B cell (primary cell): ENCODE measurements at regions not wholly inside any gene's neighbourhood (a gene's known extent, or its start where the extent isn't known, plus 50 kb on each side); places are given as distances from the start of the nearest gene placed in this dataset.

Experiments used
- ATAC-seq: fragments of 200-7000 bp; cut with Tn5 transposase; one replicate; pipeline ENCODE4 v1.10.0; 2021; ENCODE audit warnings: low read depth, mild to moderate bottlenecking, moderate number of reproducible peaks, moderate library complexity
- CTCF ChIA-PET: fragments of 350-600 bp; sonication (Branson Sonifier 250); formaldehyde crosslinking; loops from one replicate; lab custom pipeline; 2021; ENCODE audit warnings: antibody characterized with exemption, inconsistent platforms; lab: Charles Lee
- POLR2A ChIA-PET: fragments of 350-600 bp; sonication (Branson Sonifier 250); formaldehyde crosslinking; loops from one replicate; lab custom pipeline; 2021; ENCODE audit warnings: antibody characterized with exemption; lab: Charles Lee
- DNase-seq: peaks from one replicate; pipeline ENCODE4 v3.0.0; 2013
- H2AFZ ChIP-seq: 2 replicates; pipeline ENCODE4 v1.6.1; 2012; ENCODE audit warnings: mild to moderate bottlenecking, low read depth, low read length; ENCODE audit not compliant: insufficient read depth, poor library complexity, severe bottlenecking
- H3K27ac ChIP-seq, 2 donors: 1 replicate in 1 of 2; 2 replicates in 1 of 2; pipeline ENCODE4 v1.5.1; 2012 to 2013; ENCODE audit warnings: low read length in 2 of 2, mild to moderate bottlenecking in 2 of 2, moderate library complexity in 1 of 2
- H3K27me3 ChIP-seq, 4 experiments: fragments of 200-600 bp in 1 of 4; sonication (generic) in 1 of 4; replicated peaks in 1 of 4; 1 replicate in 2 of 4; 2 replicates in 2 of 4; pipeline versions ENCODE4 v1.6.1 to v1.7.0; 2013 to 2016; ENCODE audit warnings: low read length in 3 of 4, mild to moderate bottlenecking in 2 of 4, mixed read lengths in 1 of 4, moderate library complexity in 1 of 4; ENCODE audit not compliant: insufficient read depth in 4 of 4, control insufficient read depth in 3 of 4; ENCODE audit errors: control extremely low read depth in 1 of 4
- H3K36me3 ChIP-seq, 2 experiments: replicated peaks in 1 of 2; 1 replicate in 1 of 2; 2 replicates in 1 of 2; pipeline versions ENCODE4 v1.6.1 to v1.7.1; 2013; ENCODE audit warnings: low read length in 1 of 2; ENCODE audit not compliant: insufficient read depth in 2 of 2, control insufficient read depth in 1 of 2; ENCODE audit errors: control extremely low read depth in 1 of 2, extremely low read depth in 1 of 2
- H3K4me1 ChIP-seq, 2 donors: fragments of 200-600 bp in 1 of 2; sonication (generic) in 1 of 2; 1 replicate in 1 of 2; 2 replicates in 1 of 2; pipeline versions ENCODE4 v1.5.1 to v1.6.1; 2013 to 2017; ENCODE audit warnings: low read length in 2 of 2; ENCODE audit not compliant: control insufficient read depth in 2 of 2, insufficient read depth in 2 of 2
- H3K4me2 ChIP-seq: replicated peaks from 2 replicates; pipeline ENCODE3; 2012; ENCODE audit warnings: mild to moderate bottlenecking, low read depth, low read length; ENCODE audit not compliant: poor library complexity, severe bottlenecking
- H3K4me3 ChIP-seq, 5 experiments: fragments of 200-600 bp in 1 of 5; sonication (generic) in 1 of 5; 1 replicate in 3 of 5; 2 replicates in 2 of 5; pipeline versions ENCODE4 v1.5.1 to v1.7.0; 2011 to 2016; ENCODE audit warnings: low read length in 4 of 5, mild to moderate bottlenecking in 4 of 5, low read depth in 2 of 5, control low read depth in 1 of 5, moderate library complexity in 1 of 5; ENCODE audit not compliant: insufficient read depth in 1 of 5; ENCODE audit errors: control extremely low read depth in 1 of 5, extremely low read depth in 1 of 5
- H3K79me2 ChIP-seq: fragments of 200-600 bp; sonication (generic); one replicate; pipeline ENCODE4 v1.6.0; 2016; ENCODE audit warnings: low read length; ENCODE audit not compliant: control insufficient read depth, insufficient read depth
- H3K9ac ChIP-seq: fragments of 200-600 bp; sonication (generic); 2 replicates; pipeline ENCODE4 v1.6.1; 2017; ENCODE audit warnings: mild to moderate bottlenecking, low read length, moderate library complexity
- H3K9me3 ChIP-seq, 3 donors: one replicate each; pipeline versions ENCODE4 v1.6.1 to v1.7.1; 2013; ENCODE audit warnings: low read length in 2 of 3; ENCODE audit not compliant: control insufficient read depth in 2 of 3, insufficient read depth in 1 of 3; ENCODE audit errors: control extremely low read depth in 1 of 3
- H4K20me1 ChIP-seq: 2 replicates; pipeline ENCODE4 v1.6.0; 2012; ENCODE audit warnings: mild to moderate bottlenecking, low read length; ENCODE audit not compliant: insufficient read depth, control insufficient read depth, poor library complexity, severe bottlenecking
- H3K27ac Mint-ChIP-seq: one replicate; pipeline ENCODE4 v1.8.0; 2021; ENCODE audit warnings: mixed read lengths
- H3K27me3 Mint-ChIP-seq: one replicate; pipeline ENCODE4 v1.8.0; 2021; ENCODE audit warnings: mixed read lengths
- H3K4me1 Mint-ChIP-seq: one replicate; pipeline ENCODE4 v1.8.0; 2021; ENCODE audit warnings: mixed read lengths
- H3K4me3 Mint-ChIP-seq: one replicate; pipeline ENCODE4 v1.8.0; 2021; ENCODE audit warnings: mixed read lengths
- H3K9me3 Mint-ChIP-seq: one replicate; pipeline ENCODE4 v1.8.0; 2022; ENCODE audit warnings: mixed read lengths; ENCODE audit not compliant: insufficient read depth
- EZH2 ChIP-seq: IDR thresholded peaks from 2 replicates; pipeline ENCODE4 v1.6.1; 2012; ENCODE audit warnings: borderline replicate concordance, low read depth, mild to moderate bottlenecking, moderate library complexity, low read length; ENCODE audit not compliant: insufficient read depth, poor library complexity, severe bottlenecking
- WGBS: methylation state at CpG from one replicate; pipeline ENCODE4 v1.1.5; 2013; ENCODE audit warnings: missing lambda C conversion rate; ENCODE audit not compliant: insufficient coverage; 5-methylcytosine and 5-hydroxymethylcytosine counted together
- intact Hi-C: fragments of 100-400 bp; cut with micrococcal nuclease; formaldehyde crosslinking; loops from one replicate; pipeline ENCODE4 v1.10.0; 2022
- TF ChIP-seq, protein P1 (sequence below): fragments of 200-600 bp; IDR thresholded peaks from one replicate; pipeline ENCODE4 v1.8.0; 2022; ENCODE audit warnings: antibody characterized with exemption, mild to moderate bottlenecking

DNA sequence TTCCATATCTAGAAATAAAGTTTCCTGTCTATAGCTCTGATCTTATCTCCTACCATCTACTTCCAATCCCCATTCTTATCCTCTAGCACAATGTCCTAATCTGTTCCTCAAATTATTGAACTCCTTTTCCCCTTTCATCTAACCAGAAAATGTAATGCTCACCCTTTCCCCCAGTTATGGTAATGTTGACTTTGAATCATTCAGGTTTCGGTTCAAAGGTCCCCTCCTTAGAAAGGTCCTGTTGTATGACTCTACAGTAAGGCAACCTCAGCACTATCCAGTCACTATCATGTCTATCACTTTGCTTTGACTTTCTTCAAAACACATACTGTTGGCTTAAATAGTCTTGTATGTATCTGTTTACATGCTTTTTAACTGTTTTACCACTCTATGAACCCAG is 264.2 kb upstream of the PCDH15 start:
- Mint-ChIP-seq H3K27me3 (no peaks in the 10 kb centered on the region), H3K4me3 (no peak overlapping the region), H3K4me1 (no peaks in the 10 kb centered on the region), H3K27ac (no peak overlapping the region), H3K9me3 (peaks cover 4% of the 10 kb centered on the region)
- ChIA-PET POLR2A (no interaction called here), CTCF (no interaction called here)
- WGBS = no CpG with 5 or more reads among the region's 1 CpG
- H3K9me3 ChIP-seq = no peaks in the 10 kb centered on the region
- no peak for DNase-seq
- no peak for ATAC-seq
- H3K36me3 ChIP-seq = no peaks in the 10 kb centered on the region
- TF ChIP-seq, protein P1, sequence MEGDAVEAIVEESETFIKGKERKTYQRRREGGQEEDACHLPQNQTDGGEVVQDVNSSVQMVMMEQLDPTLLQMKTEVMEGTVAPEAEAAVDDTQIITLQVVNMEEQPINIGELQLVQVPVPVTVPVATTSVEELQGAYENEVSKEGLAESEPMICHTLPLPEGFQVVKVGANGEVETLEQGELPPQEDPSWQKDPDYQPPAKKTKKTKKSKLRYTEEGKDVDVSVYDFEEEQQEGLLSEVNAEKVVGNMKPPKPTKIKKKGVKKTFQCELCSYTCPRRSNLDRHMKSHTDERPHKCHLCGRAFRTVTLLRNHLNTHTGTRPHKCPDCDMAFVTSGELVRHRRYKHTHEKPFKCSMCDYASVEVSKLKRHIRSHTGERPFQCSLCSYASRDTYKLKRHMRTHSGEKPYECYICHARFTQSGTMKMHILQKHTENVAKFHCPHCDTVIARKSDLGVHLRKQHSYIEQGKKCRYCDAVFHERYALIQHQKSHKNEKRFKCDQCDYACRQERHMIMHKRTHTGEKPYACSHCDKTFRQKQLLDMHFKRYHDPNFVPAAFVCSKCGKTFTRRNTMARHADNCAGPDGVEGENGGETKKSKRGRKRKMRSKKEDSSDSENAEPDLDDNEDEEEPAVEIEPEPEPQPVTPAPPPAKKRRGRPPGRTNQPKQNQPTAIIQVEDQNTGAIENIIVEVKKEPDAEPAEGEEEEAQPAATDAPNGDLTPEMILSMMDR = no peak
- TF ChIP-seq EZH2 = no peak
- no peak overlapping the region for H3K4me3 ChIP-seq
- no peaks in the 10 kb centered on the region for H4K20me1 ChIP-seq
- no peaks in the 10 kb centered on the region for H3K27me3 ChIP-seq
- no peak overlapping the region for H3K4me2 ChIP-seq
- H3K27ac ChIP-seq = no peak overlapping the region
- no peak overlapping the region for H2AFZ ChIP-seq
- no peaks in the 10 kb centered on the region for H3K4me1 ChIP-seq
- H3K9ac ChIP-seq = no peak overlapping the region
- H3K79me2 ChIP-seq = no peaks in the 10 kb centered on the region
- intact Hi-C loops = no loop called here

DNA sequence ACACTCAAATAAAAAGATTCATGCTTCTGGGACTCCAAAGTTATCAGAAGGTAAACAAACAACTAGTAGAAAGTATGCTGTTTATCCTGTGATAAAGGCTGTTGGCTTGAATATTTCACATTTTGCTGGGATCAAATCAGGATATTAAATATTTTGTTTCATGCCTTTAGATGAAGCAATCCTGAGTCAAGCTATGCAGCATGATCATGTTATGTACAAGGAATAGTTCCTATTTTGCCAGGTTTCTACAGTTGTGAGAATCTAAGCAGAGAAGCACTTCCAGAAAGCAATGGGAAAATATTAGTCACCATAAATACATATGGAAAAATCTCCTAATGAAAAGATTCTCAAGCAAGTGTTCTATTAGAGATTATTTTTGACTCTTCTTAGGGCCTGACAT is 262.8 kb upstream of the PCDH15 start:
- no peak overlapping the region for H3K27ac ChIP-seq
- H3K4me1 ChIP-seq = no peaks in the 10 kb centered on the region
- intact Hi-C loops = no loop called here
- no peak overlapping the region for H3K4me3 ChIP-seq
- no peaks in the 10 kb centered on the region for H3K36me3 ChIP-seq
- CTCF ChIA-PET = no interaction called here
- H3K79me2 ChIP-seq = no peaks in the 10 kb centered on the region
- Mint-ChIP-seq H3K9me3 (peaks cover 4% of the 10 kb centered on the region), H3K4me1 (no peaks in the 10 kb centered on the region), H3K27me3 (no peaks in the 10 kb centered on the region), H3K4me3 (no peak overlapping the region), H3K27ac (no peak overlapping the region)
- no peak overlapping the region for H3K4me2 ChIP-seq
- POLR2A ChIA-PET = no interaction called here
- H3K9ac ChIP-seq = no peak overlapping the region
- H2AFZ ChIP-seq = no peak overlapping the region
- no peaks in the 10 kb centered on the region for H3K27me3 ChIP-seq
- ATAC-seq (no peak), DNase-seq (no peak)
- TF ChIP-seq EZH2 = no peak
- TF ChIP-seq, protein P1 = no peak
- no peaks in the 10 kb centered on the region for H3K9me3 ChIP-seq
- no peaks in the 10 kb centered on the region for H4K20me1 ChIP-seq
